GM12891 (cell line): ENCODE measurements at regions not wholly inside any gene's neighbourhood (a gene's known extent, or its start where the extent isn't known, plus 50 kb on each side); places are given as distances from the start of the nearest gene placed in this dataset.

Experiments used
- PAX5 ChIP-seq: IDR thresholded peaks from 2 replicates; pipeline ENCODE4 v1.6.1; 2011; ENCODE audit warnings: low read length, moderate library complexity, mild to moderate bottlenecking; ENCODE audit not compliant: insufficient read depth, severe bottlenecking
- POLR2A ChIP-seq: IDR thresholded peaks from 2 replicates; pipeline ENCODE4 v1.6.1; 2011; ENCODE audit warnings: low read depth, low read length, control low read depth

- no peak for TF ChIP-seq POLR2A
- no peak for TF ChIP-seq PAX5
Observed at GRCh38 chr13:40285634-40286033, 380.8 kb downstream of the FOXO1 start.
